ENCODE measurements at regions not wholly inside any gene's neighbourhood (a gene's known extent, or its start where the extent isn't known, plus 50 kb on each side); places are given as distances from the start of the nearest gene placed in this dataset.
A peak's percentile ranks its signal among the peaks of the same experiment; 100 is the strongest.
"Not testable (repeated sequence)": the region's sequence is repeated elsewhere in the genome, so short reads cannot be mapped to it uniquely, and the experiment has no call there.

GRCh38 chr10:117439243-117439912, 64.1 kb upstream of the PDZD8 start:
- Histone ChIP-seq H3K9me3 (no peaks in the 10 kb centered on the region), H3K27me3 (peaks cover 0 to 3% of the 10 kb centered on the region in 2 donors), H3K4me1 (no peaks in the 10 kb centered on the region), H3K4me3 (no peak overlapping the region), H3K27ac (peak overlapping the region in 1 of 2 donors; percentile 43), H3K36me3 (no peaks in the 10 kb centered on the region)
- no peak for DNase-seq (ENCODE audit: low spot score in 2 of 2)
- TF ChIP-seq POLR2AphosphoS5 (IDR thresholded peaks at IDR 0.05): peak in 2 of 3 donors; percentile 24 to 71
- TF ChIP-seq, protein P1, sequence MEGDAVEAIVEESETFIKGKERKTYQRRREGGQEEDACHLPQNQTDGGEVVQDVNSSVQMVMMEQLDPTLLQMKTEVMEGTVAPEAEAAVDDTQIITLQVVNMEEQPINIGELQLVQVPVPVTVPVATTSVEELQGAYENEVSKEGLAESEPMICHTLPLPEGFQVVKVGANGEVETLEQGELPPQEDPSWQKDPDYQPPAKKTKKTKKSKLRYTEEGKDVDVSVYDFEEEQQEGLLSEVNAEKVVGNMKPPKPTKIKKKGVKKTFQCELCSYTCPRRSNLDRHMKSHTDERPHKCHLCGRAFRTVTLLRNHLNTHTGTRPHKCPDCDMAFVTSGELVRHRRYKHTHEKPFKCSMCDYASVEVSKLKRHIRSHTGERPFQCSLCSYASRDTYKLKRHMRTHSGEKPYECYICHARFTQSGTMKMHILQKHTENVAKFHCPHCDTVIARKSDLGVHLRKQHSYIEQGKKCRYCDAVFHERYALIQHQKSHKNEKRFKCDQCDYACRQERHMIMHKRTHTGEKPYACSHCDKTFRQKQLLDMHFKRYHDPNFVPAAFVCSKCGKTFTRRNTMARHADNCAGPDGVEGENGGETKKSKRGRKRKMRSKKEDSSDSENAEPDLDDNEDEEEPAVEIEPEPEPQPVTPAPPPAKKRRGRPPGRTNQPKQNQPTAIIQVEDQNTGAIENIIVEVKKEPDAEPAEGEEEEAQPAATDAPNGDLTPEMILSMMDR (IDR thresholded peaks at IDR 0.05): no peak
- intact Hi-C loops (cut with DNase I; ENCODE audit: low total_unique reads): no loop called here

DNA sequence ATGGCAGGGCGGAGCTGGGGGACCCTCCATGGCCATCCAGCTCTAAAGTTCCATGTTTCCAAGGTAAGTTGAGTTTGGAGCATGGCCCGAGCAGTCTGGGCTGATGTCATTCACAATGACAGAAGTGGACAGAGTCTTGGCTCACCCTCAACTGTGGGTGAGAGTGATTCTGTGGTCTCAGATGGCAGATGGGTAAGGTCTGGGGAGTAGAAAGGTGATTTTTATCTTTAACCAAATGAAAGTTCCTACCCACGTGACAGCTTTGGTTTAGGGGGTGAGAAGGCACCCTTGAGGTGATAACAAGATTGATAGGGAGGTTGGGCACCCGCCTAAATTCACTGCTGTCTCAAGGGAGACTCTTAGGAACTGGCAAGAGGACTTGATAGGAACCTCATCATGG, 57.6 kb upstream of the PDZD8 start:
- intact Hi-C loops (cut with DNase I; ENCODE audit: low total_unique reads): no loop called here
- TF ChIP-seq POLR2AphosphoS5 (IDR thresholded peaks at IDR 0.05): no peak
- no peak for TF ChIP-seq POLR2A (IDR thresholded peaks at IDR 0.05)
- TF ChIP-seq, protein P1 (IDR thresholded peaks at IDR 0.05): no peak
- Histone ChIP-seq H3K4me3 (no peak overlapping the region), H3K9me3 (no peaks in the 10 kb centered on the region), H3K36me3 (no peaks in the 10 kb centered on the region), H3K27ac (no peak overlapping the region), H3K4me1 (no peaks in the 10 kb centered on the region), H3K27me3 (peaks cover 0 to 19% of the 10 kb centered on the region in 2 donors)
- DNase-seq (ENCODE audit: low spot score in 2 of 2): no peak

GRCh38 chr10:117431160-117431559, 55.9 kb upstream of the PDZD8 start:
- Histone ChIP-seq H3K27ac (no peak overlapping the region), H3K9me3 (no peaks in the 10 kb centered on the region), H3K27me3 (peaks cover 0 to 19% of the 10 kb centered on the region in 2 donors), H3K36me3 (no peaks in the 10 kb centered on the region), H3K4me1 (no peaks in the 10 kb centered on the region), H3K4me3 (no peak overlapping the region)
- TF ChIP-seq, protein P1 (IDR thresholded peaks at IDR 0.05): no peak
- no peak for TF ChIP-seq POLR2AphosphoS5 (IDR thresholded peaks at IDR 0.05)
- TF ChIP-seq POLR2A (IDR thresholded peaks at IDR 0.05): no peak
- DNase-seq (ENCODE audit: low spot score in 2 of 2): no peak
- intact Hi-C loops (cut with DNase I; ENCODE audit: low total_unique reads): no loop called here

DNA sequence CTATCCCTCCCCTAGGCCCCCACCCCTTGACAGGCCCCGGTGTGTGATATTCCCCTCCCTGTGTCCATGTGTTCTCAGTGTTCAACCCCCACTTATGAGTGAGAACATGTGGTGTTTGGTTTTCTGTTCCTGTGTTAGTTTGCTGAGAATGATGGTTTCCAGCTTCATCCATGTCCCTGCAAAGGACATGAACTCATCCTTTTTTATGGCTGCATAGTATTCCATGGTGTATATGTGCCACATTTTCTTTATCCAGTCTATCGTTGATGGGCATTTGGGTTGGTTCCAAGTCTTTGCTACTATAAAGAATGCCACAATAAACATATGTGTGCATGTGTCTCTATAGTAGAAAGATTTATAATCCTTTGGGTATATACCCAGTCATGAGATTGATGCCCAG, 55.3 kb upstream of the PDZD8 start:
- DNase-seq (ENCODE audit: low spot score in 2 of 2); intact Hi-C loops (cut with DNase I; ENCODE audit: low total_unique reads); H3K36me3 ChIP-seq; H3K4me1 ChIP-seq; H3K27ac ChIP-seq; H3K9me3 ChIP-seq; H3K4me3 ChIP-seq: not testable (repeated sequence)
- H3K27me3 ChIP-seq: peaks cover 0 to 19% of the 10 kb centered on the region in 2 donors

DNA sequence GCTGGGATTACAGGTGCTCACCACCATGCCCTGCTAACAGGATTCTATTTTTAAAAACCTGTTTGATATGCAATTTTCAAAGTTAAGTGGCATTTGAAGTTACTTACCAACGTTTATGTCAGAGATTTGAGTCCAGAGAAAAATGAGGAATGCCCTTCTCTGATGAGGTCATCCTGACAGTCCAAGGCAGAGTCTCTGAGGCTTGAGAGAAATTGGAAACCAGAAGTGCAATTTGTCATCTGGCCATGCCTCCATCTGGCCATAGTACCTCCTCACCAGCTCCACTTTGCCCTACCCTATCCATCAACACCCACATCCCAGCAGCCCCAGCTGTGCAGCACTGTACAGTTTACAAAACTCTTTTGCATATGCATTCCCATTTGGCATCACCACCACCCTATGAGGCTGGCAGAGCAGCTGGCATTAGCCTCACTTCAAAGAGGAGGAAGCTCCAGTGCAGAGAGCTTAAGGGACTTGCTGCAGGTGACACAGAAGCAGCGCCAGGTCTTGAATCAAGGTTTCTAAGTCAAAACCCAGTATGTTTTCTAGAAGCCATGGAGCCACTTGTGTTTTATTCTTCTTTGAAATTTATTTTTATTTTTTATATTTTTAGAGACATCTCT, 54.5 kb upstream of the PDZD8 start:
- Histone ChIP-seq H3K4me1 (no peaks in the 10 kb centered on the region), H3K27ac (no peak overlapping the region), H3K4me3 (no peak overlapping the region), H3K36me3 (no peaks in the 10 kb centered on the region), H3K9me3 (no peaks in the 10 kb centered on the region), H3K27me3 (peaks cover 0 to 19% of the 10 kb centered on the region in 2 donors)
- no peak for DNase-seq (ENCODE audit: low spot score in 2 of 2)
- TF ChIP-seq, protein P1 (IDR thresholded peaks at IDR 0.05): no peak
- TF ChIP-seq POLR2AphosphoS5 (IDR thresholded peaks at IDR 0.05) (no peak), POLR2A (IDR thresholded peaks at IDR 0.05) (no peak)
- intact Hi-C loops (cut with DNase I; ENCODE audit: low total_unique reads): no loop called here
